GM18498 (cell line): ENCODE measurements at regions not wholly inside any gene's neighbourhood (a gene's known extent, or its start where the extent isn't known, plus 50 kb on each side); places are given as distances from the start of the nearest gene placed in this dataset.
"Not testable (repeated sequence)": the region's sequence is repeated elsewhere in the genome, so short reads cannot be mapped to it uniquely, and the experiment has no call there.

ENCODE experiments used
- ATAC-seq: cut with Tn5 transposase; IDR thresholded peaks from one replicate; pipeline ENCODE4 v1.9.1; 2021; ENCODE audit warnings: mild to moderate bottlenecking, moderate library complexity; ENCODE audit not compliant: unreplicated experiment

DNA sequence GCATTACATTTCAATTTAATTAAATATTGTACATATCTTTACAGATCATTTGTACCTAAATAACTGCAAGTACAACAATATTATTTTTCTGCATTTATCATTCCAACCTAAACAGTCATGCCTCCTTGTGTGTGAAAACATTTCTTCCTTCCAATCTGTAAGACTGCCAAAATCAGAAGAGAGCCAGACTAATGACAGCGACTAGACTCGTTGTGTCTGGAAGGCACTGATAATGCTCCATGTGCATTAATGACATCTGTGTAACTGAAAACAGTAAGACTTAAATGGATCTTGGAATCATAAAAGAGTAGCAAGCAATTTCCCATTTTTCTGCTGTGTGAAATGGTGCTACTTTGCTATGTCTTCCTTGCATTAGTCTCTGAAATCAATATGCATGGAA is 278.0 kb upstream of the DSEL start:
- ATAC-seq: no peak

DNA sequence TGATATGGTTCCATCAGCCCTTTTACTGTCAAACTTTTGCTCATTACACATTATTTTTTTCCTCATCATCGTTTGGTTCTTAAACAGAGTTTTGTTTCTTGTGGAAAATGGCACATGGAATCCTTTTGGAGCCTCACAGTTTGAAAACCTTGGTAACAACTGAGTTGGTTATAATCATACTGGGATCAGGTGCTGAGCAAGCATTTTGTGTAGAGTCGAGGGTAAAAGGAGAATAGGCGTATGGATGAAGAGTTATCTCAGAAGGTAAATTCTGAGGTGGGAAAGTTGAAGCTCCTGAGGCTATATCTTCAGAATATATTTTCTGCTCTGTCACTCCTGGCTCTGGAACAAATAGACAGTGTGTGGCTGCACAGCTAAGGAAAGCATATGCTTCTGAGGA is 274.0 kb upstream of the DSEL start:
- ATAC-seq: no peak

DNA sequence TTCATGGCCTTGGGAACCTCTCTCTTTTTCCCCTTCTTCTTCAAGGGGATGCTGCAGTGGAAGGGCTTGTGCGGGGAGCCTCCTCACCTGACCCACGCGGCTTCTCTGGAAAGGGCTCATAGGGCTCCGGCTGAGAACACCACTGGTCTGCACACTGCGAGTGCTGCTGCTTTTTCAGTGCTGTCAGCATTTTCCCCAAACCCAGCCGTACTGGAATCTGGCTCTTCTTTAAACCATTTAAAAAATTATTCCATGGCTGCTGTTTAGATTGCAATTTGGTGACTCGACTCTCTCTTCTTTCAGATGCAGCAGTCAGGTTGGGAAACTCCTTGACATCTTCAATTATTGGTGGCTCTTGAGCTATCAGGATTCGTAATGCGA is 272.6 kb upstream of the DSEL start:
- ATAC-seq: no peak

DNA sequence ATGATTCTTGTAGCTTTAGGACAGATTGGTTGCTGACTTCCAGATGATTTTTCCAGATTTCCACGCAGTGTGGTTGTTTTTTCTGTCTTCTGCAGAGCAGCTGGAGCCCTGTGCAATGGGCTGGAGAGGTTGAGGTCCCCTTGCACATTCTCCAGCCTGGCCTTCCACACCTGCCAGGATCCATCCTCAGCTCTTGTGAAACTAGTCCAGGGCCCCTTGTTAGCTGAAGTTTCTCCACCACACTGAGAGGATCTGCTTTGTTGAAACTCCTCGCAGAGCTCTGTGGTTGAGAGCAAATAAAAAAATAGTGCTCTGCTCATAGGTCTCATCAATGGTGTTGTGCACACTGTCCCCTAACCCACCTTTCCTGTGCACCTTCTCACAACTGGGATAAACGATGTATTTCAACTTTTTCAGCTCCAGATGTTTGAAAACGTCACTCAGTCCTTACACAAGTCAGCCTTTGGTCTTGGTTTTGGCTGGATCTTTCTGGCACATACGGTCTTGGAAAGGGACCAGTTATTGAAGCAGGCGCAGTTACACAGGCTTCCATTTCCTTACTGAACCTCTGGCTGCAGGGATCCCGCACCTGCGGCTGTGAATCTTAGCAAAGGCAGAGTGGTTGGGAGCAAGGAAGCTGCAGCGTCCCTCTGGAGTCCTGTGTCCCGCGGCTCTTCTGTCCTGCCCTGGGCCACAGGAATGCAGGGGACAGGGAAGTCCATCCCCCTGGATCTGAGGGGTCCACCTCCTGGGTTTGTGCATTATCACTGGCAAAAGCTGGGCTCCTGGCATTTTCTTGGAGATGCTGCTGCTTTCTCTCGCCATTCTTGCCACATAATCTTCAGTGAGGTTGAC is 272.0 kb upstream of the DSEL start:
- no peak for ATAC-seq

DNA sequence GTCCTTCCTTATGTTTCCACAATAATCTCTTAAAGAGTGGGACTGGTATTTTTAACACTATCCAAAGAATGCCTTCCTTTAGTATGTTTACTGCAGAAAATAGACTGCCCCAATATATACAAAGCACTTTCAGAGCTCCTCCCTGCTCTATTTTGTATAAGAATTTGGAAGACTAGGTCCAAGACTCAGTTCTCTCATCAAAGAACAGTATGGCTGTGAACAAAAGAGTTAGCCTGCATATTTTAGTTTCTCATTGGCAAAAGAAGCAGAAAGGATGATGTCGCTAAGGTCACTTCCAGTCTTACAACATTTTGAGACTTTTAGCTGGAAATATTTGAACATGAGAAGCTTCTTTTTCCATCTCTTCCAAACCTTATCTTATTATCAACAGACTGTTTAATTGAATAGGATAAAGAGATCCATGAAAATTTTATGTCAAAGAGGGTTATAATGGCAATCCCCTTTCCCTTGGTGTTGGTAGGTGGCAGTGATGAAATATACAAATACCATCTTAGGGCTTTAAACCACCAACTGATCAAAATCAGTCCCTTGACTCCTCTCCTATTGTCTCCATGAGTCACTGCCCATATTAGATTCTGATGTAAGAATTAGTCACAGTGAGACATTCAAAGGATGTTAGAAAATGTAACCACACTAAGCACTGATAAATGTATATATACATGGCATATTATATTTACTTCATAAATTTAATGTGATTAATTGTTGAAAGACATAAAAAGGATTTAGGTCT is 266.9 kb upstream of the DSEL start:
- ATAC-seq: no peak

DNA sequence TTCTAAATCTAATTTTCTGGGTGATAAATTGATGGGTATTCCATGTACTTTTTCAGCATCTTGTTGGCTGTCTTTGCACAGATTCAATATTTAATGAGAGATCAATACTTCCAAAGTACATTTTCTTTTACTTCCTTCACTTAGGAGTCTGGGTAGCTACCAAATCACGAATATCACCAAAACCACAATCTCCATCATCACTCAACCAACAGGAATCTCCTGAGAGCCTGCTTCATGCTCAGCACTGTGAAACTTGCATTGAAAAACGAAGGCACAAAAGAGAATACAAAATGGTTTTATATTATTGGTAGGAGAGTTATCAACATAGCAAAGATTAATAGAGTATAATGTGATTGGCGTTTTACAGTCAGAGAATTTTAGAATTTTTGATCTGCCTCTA is 261.5 kb upstream of the DSEL start:
- ATAC-seq: no peak

DNA sequence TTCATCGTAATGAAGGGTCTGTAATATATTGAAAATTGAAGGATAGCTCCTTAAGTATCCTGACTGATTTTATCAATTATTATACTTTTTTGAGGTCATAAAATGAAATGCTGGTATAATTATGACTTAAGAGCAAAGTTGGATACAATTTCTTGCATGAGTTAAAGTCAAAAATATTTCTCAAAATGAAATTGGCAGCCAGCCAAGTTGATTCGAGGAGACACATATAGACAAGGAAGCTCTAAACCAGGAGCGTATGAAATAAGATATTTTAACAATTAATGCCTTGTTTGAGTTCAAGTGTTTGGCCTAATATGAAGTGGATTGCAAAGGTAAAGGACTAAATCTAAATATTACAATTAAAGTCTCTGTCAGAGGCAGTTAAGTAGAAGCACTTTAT is 260.4 kb upstream of the DSEL start:
- no peak for ATAC-seq

DNA sequence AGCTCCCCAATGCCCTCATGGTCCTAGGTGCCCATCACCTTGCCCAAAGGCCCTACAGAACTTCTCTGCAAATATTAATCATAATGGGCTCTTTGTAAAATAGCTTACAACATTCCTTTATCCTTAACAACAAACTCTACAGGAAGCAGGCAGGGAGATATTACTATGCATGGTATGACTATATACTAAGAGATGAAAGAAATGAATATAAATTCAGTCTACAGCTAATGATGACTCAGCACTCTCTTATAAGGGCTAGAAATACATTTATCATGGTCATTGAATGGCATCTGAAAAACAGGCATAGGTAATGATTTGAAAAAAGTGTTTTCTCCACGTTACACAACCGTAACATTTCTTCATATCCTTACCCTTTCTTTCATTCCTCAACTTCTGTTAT is 254.8 kb upstream of the DSEL start:
- no peak for ATAC-seq

DNA sequence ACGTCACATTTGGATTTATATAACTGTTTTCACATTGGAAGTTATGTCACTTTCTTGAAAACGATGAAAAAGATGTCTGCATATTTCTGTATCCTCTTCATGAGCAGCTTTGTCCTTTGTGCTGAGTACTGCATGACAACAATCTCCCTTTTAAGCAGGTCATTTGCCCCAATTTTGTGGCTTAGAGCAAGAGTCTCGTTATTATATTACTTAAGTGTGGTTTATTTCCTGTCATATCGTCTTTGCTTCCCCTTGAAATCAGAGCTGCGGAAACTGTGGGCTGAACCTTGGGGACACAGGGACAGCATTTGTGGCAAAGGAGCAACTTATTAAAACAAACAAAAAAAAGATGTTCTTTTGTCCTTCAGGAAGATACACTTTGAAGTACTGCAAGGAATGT is 254.0 kb upstream of the DSEL start:
- ATAC-seq: no peak

DNA sequence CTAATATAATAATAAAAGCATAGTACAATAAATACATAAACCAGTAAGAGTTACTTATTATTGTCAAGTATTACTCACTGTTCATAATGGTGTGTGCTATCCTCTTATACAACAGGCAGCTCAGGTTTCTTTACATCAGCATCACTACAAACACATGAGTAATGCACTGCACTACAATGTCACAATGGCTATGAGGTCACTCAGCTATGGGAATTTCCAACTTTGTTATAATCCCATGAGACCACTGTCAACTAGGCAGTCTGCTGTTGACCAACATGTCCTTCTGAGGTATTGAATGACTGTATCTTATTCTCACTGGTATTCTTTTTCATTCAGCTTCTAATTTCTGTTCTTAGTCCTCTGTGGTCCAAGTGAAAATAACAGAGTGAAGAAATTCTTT is 250.4 kb upstream of the DSEL start:
- ATAC-seq: peak; percentile 44

DNA sequence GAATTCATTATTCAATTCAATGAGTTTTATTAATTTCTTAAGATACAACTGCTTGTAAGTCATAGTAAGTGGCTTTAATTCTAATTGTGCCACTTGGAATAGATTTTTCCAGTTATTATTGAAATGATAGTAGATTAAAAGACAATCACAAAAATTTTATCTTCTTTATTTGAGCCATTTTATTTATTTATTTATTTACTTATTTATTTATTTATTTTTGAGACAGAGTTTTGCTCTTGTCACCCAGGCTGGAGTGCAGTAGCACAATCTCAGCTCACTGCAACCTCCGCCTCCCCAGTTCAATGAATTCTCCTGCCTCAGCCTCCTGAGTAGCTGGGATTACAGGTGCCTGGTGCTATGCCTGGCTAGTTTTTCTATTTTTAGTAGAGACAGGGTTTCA is 235.7 kb upstream of the DSEL start:
- ATAC-seq: not testable (repeated sequence)

DNA sequence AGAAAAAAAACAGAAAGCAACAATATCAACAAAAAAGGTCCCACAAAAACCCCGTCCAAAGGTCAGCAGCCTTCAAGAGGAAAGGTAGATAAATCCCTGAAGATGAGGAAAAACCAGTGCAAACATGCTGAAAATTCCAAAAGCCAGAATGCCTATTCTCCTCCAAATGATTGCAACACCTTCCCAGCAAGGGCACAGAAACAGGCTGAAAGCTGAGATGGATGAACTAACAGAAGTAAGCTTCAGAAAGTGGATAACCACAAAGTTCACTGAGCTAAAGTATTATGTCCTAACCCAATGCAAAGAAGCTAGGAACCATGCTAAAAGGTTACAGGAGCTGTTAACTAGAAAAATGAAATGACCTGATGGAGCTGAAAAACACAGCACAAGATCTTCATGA is 226.4 kb upstream of the DSEL start:
- ATAC-seq: no peak

DNA sequence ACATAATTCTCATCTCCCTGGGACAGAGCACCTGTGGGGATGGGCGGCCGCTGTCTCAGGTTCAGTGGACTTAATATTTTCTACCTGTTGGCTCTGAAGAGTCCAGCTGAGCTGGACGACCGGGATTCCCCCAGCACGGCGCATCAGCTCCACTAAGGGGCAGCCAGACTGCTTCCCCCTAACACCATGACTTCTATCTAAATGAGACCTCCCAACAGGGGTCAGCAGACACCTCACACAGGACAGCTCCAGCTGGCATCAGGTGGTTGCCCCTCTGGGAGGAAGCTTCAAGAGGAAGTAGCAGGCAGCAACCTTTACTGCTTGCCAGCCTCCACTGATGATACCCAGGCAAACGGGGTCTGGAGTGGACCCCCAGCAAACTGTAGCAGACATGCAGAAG is 226.0 kb upstream of the DSEL start:
- no peak for ATAC-seq

DNA sequence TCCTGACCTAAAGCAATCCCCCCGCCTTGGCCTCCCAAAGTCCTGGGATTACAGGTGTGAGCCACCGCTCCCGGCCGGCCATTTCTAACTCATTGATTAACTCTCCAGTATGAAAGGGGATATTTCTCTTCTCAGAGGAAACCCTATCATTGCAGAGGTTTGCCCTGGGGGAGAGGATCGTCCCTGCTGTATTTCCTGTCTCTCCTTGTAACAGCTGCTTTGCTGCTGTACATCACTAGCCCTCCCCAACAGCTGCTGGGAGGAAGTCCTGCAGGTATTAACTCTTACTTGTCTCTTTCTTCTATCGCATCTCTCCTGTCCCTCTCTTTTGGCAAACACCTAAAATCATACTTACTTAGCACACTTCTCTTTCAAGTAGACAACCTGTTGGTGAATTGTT is 219.0 kb upstream of the DSEL start:
- no peak for ATAC-seq

DNA sequence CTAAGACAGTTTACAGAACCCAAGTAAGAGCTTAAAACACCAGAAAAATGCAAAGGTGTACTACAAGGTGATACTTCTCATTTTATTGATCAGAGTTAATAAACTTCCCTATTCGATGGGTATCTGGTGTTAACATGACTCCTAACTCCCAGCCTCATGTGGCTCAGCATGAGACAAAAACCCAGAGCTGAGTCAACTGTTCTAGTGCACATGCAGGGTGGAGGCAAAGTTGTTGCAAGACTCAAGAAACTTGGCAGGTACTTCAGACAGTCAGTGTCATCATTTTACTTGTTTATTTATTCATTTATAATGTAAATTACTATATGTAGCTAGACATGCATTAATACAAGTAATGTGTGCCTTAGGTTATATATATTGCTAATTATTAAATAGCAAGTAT is 216.6 kb upstream of the DSEL start:
- no peak for ATAC-seq

DNA sequence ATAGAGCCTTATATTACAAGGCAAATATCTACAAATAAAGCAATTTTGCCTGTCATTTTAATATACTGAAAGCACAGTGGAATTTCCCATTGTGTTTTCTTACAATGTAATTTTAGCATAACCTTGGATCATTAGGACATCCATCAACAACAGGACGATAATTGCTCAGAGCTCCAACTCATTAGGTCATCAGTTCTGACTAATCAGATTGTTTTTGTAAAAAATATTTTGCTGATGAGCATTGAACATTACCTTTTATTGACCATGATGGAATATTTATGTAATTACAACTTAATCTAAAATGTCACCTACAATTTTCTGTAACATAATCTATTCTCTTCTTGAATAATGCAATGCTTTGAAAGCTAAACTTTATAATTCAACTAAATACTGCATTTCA is 215.3 kb upstream of the DSEL start:
- ATAC-seq: no peak

DNA sequence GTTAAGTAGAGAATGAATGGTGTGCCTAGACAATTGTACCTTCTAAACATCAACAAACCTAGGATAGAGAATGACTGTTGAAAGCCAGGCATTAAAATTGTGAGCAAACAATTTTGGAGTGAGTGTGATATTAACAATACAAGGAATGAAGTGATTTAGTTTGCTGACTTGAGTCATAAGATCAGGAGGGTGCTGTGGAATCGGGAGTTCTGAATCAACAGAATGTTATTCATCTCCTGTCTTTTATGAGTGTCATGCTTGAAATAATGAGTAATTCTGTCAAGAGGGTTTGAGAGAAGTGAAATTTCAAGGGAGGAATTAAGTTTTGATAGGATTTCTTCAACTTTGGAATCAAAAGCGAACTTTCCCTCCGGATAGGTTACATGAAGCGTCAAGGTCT is 214.4 kb upstream of the DSEL start:
- no peak for ATAC-seq

DNA sequence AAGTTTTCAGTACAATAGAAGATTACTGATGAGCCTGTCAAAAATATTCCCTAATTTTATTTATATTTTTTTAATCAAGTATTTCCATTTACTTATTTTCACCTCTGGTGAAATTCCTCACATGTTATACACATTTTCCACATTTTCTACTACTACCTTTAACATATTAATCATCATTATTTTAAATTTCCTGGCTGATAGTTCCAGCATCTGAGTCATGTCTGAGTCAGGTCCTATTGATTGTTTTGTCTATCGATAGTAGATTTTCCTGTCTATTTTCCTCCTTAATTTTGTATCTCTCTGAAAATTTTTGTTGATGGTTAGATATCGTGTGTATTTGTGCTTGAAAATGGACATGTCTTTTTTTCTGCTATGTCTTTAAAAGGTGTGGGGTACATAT is 211.8 kb upstream of the DSEL start:
- ATAC-seq: no peak

DNA sequence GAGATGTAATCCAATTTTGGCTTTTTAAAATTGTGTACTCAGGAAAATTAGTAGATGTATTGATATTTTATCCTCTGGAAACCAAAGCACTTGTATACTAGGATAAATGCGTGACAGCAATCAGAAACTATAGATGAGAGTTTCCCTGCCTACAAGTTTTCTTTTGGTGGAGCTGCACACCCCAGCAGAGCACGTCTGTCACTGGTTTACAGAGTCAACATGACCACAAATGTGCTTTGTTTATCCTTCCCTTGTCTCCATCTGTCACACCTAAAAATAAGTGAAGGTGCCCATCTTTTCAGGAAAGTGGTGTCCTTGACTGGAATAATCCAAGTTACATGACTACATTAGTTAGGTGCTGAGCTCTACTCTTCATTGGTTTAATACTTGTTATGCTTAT is 210.4 kb upstream of the DSEL start:
- no peak for ATAC-seq

DNA sequence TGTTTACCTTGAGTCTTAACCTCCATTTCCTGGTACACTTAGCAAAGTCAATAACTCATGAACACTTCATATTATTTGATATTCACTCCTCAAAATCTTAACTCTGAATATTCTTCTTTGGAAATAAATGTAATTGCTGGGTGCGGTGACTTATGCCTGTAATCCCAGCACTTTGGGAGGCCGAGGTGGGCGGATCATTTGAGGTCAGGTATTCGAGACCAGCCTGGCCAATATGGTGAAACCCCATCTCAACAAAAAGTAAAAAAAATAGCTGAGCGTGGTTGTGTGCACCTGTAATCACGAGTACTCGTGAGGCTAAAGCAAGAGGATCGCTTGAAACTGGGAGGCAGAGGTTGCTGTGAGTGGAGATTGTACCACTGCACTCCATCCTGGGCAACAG is 201.3 kb upstream of the DSEL start:
- no peak for ATAC-seq

DNA sequence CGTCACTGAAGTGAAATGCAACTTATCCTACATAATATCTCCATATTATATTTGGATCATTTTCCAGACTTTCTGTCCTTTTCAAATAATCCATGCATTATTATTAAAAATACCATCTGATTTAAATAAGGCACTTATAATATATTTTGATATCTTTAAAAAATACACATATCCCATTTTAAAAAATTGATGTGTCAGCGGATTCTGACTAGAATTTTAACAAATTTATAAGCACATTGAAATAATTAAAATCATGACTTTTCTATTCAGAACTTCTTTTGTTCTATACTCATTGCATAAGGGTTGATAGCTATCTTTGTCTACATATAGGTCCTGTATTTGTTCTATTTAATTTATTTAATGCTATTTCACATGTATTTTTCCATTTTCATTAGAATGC is 199.0 kb upstream of the DSEL start:
- no peak for ATAC-seq

DNA sequence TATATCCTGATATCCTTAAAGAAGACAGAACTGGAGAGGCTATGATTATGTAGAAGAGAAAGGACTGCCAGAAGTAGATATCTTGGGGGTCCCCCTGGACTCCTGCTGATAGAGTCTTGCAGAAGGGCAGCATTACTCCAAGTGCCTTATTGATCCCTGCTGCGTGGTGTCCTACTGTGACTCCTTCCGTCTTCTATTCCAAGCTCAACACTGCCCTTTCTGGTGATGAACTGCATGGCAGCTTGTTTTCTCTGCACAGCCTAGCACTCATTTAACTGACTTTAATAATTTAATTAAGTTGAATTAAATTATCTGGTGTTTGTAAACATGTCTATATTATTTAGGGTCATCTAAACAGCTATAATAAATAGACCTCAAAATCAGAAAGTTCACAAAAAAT is 194.1 kb upstream of the DSEL start:
- no peak for ATAC-seq

DNA sequence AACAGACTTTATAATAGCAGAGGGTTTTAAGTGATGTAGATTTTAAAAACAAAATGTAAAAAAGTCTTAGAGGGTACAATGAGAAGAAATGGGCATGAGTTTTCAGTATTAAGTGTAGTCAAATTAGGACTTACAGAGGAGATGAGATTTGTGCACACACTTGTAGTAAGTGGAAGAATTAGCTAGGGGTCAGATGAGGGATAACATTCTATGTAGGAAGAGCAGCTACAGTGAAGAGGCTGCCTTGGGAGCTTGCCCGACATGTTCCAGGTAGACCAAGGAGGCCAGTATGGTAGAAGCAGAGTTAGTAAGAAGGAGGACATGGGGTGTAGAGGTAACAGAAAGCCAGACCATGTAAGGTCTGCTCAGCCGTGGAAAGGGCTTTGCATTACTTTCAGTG is 189.2 kb upstream of the DSEL start:
- ATAC-seq: no peak
